GM12875 (cell line): ENCODE measurements at regions not wholly inside any gene's neighbourhood (a gene's known extent, or its start where the extent isn't known, plus 50 kb on each side); places are given as distances from the start of the nearest gene placed in this dataset.
"Not testable (repeated sequence)": the region's sequence is repeated elsewhere in the genome, so short reads cannot be mapped to it uniquely, and the experiment has no call there.

ENCODE experiments used
- H3K4me3 ChIP-seq: one replicate; pipeline ENCODE4 v1.5.1; 2011; ENCODE audit warnings: low read depth, low read length, control low read depth
- TF ChIP-seq, protein P1 (sequence below): IDR thresholded peaks from 2 replicates; pipeline ENCODE4 v1.5.1; 2011; ENCODE audit warnings: low read depth, mild to moderate bottlenecking, control low read depth, inconsistent platforms, low read length, moderate library complexity, borderline replicate concordance; ENCODE audit not compliant: insufficient read depth

DNA sequence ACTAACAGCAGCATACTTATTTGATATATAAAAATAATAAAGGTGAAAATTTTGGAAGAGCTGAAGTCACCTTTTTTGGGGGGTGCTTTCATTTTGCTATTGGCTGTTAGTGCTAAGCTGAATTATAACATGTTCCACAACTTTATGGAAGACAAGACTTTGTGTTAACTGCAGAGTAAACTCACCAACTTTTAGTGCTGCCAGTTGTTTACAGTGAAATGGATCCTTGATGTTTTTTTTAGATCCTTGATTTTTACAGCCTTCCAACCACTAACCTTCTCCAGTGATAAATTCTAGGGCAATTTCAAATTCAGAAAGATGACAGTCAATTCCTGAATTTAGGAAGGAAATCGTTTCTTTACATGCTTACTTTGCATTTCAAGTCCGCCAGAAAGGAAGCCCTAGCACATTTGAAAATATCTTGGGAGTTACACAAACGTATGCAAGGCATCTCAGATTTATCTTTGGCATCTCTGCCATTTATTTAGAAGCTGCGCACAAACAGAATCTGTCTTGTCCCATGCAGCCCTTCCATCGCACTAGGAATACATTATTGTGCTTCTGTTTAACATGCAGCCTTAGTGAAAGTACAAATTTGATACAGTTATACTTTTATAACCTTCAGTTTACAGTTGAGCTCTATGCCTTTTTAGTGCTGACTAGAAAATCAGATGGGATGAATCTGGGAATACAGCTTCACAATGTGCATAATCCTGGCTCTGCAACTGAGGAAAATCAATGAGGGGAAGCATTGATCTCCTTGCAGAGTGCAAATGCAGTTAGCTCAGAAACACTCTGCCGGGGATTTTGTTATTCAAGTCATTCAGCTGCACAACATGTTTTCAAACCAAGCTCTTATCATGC is 142.4 kb upstream of the ZNF608 start:
- no peak overlapping the region for H3K4me3 ChIP-seq
- TF ChIP-seq, protein P1, sequence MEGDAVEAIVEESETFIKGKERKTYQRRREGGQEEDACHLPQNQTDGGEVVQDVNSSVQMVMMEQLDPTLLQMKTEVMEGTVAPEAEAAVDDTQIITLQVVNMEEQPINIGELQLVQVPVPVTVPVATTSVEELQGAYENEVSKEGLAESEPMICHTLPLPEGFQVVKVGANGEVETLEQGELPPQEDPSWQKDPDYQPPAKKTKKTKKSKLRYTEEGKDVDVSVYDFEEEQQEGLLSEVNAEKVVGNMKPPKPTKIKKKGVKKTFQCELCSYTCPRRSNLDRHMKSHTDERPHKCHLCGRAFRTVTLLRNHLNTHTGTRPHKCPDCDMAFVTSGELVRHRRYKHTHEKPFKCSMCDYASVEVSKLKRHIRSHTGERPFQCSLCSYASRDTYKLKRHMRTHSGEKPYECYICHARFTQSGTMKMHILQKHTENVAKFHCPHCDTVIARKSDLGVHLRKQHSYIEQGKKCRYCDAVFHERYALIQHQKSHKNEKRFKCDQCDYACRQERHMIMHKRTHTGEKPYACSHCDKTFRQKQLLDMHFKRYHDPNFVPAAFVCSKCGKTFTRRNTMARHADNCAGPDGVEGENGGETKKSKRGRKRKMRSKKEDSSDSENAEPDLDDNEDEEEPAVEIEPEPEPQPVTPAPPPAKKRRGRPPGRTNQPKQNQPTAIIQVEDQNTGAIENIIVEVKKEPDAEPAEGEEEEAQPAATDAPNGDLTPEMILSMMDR, result no peak

DNA sequence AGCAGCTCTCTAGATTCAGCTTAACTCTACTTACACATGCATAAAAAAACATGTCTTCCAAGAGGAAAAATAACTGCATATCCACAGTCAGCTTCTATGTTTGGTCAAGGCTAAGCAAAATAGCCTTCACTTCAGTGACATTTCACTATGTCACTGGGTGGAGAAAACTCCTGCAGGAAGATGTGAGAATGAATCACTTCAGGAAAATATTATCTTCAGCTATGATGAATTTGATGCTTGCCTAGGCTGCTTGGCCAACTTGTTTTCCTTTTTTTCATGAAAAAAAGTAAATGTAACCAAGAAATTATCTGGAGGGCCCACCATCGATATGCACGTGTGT is 143.0 kb upstream of the ZNF608 start:
- TF ChIP-seq, protein P1, result no peak

DNA sequence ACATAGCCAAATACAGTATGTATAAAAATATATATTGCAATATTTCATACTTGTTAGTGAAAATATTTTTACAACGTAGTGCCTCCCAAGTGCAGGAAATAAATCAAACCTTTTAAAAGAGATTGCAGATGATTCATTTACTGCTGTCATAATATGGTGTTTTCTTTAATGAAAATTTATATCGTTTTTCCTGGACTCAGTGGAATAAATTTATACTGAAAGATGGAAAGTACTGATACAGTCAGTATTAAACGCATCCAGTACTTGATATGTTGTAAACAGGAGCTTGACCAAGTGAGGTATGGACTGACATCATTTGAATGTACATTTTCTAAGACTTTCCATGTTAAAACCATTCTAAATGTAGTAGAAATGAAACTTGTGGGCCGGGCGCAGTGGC is 143.4 kb upstream of the ZNF608 start:
- TF ChIP-seq, protein P1, result no peak
- no peak overlapping the region for H3K4me3 ChIP-seq

More for the DNA sequence above, 143.0 kb upstream of the ZNF608 start:
- no peak overlapping the region for H3K4me3 ChIP-seq

DNA sequence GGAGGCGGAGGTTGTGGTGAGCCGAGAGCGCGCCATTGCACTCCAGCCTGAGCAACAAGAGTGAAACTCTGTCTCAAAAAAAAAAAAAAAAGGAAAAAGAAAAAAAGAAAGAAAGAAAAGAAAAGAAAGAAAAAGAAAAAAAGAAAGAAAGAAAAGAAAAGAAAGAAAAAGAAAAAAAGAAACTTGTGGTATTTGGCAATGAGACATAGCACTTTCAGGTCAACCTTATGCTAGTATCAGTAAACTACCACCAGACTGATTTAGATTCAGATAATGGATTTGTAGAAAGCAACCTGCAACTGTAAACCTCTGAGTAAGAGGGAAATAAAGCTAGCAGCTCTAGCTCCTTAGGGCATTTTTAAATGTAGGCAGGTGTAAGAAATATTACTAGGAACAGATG is 144.0 kb upstream of the ZNF608 start:
- not testable (repeated sequence) for H3K4me3 ChIP-seq

DNA sequence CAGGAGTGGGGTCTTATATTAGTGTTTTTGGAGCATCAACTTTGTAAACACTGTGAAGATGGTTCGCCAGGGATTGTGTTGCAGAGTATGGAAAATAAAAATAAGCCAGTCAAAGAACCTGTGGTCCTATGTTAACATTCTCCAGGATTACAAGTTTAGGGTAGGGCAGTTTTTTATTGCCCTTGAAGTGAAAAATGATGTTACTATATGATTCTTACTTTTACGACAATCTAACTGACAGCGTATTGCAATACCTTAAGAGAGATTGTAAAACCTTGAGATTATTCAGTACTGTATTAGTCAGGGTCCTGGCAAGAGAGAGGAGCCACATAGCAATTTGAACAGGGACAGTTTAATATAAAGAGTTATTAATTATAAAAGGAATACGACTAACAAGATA is 144.7 kb upstream of the ZNF608 start:
- TF ChIP-seq, protein P1, result no peak
- H3K4me3 ChIP-seq, result no peak overlapping the region

DNA sequence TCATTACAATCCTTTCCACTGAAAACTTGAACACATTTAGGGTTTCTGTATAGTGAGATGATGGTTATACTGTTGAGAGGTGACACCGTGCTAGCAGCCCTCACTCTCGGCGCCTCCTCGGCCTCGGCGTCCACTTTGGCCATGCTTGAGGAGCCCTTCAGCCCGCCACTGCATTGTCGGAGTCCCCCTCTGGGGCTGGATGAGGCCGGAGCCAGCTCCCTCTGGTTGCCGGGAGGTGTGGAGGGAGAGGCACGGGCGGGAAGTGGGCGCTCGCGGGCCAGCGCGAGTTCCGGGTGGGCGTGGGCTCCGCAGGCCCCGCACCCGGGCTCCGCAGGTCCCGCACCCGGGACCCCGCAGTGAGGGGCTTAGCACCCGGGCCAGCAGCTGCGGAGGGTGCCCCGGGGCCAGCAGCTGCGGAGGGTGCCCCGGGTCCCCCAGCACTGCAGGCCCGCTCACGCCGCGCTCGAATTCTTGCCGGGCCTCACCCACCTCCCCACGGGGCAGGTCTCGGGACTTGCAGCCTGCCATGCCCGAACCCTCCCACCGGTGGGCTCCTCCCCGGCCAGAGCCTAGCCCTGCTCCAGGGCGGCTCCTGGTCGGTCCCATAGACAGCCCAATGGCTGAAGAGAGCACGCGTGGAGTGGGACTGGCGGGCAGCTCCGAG is 145.9 kb upstream of the ZNF608 start:
- H3K4me3 ChIP-seq, result no peak overlapping the region
- TF ChIP-seq, protein P1, result no peak

DNA sequence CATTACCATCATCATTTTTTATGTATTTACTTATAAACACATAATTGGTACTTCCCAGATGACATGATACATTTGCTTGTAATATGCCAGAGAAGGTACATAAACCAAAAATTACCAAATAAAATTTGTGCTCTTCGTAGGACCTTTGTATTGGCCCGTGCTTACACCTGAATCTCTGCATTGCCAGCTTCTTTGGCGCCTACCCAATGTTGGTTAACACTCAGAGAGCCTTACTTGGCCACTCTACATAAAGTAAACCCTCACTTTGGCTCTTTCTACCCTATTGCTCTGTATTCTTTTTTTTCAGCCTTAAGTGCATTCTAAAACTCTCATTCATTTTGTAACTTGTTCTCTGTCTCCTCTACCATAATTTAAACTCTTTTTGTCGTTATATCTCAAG is 148.1 kb upstream of the ZNF608 start:
- no peak overlapping the region for H3K4me3 ChIP-seq
- TF ChIP-seq, protein P1, result no peak

DNA sequence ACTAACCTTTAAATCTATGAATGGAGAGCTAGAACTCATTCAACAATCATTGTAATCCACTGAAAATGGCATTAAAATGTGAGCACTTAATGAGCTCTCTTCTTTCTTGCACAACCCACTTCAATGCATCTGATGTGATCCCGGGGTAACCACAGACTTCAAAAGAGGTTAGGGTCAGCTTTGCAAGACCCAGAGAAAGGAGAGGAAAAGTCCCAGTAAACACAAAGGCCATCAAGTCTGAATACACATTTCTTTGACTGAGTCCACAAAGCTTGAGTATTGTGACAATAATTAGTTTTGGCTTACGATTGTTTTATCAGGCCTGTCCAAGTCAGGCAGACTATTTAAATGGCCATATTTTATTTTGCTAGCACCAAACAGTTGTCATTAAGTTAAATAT is 148.8 kb upstream of the ZNF608 start:
- no peak overlapping the region for H3K4me3 ChIP-seq
- TF ChIP-seq, protein P1, result no peak
